GM18502 (cell line): ENCODE measurements at regions not wholly inside any gene's neighbourhood (a gene's known extent, or its start where the extent isn't known, plus 50 kb on each side); places are given as distances from the start of the nearest gene placed in this dataset.

Experiments
- ATAC-seq: cut with Tn5 transposase; IDR thresholded peaks from one replicate; pipeline ENCODE4 v1.9.1; 2021; ENCODE audit warnings: mild to moderate bottlenecking; ENCODE audit not compliant: unreplicated experiment, poor library complexity

- no peak for ATAC-seq
Measured at GRCh38 chr12:130098301-130099005, 63.8 kb upstream of the FZD10 start.

GRCh38 chr12:130100634-130101362 is 61.5 kb upstream of the FZD10 start:
- ATAC-seq: no peak

GRCh38 chr12:130101370-130101769 is 60.9 kb upstream of the FZD10 start:
- ATAC-seq: no peak

GRCh38 chr12:130102266-130102665 is 60.0 kb upstream of the FZD10 start:
- ATAC-seq: no peak

GRCh38 chr12:130104571-130105106 is 57.6 kb upstream of the FZD10 start:
- ATAC-seq: no peak

GRCh38 chr12:130109062-130109945 is 53.0 kb upstream of the FZD10 start:
- ATAC-seq: no peak

- no peak for ATAC-seq
Measured at GRCh38 chr12:130110914-130111313, 51.4 kb upstream of the FZD10 start.

- ATAC-seq: no peak
Measured at GRCh38 chr12:130111965-130112496, 50.2 kb upstream of the FZD10 start.
